Lung (tissue), 11 donors: ENCODE measurements at regions not wholly inside any gene's neighbourhood (a gene's known extent, or its start where the extent isn't known, plus 50 kb on each side); places are given as distances from the start of the nearest gene placed in this dataset.
"Not testable (repeated sequence)": the region's sequence is repeated elsewhere in the genome, so short reads cannot be mapped to it uniquely, and the experiment has no call there.

Experiments used
- ATAC-seq: fragments of 200-7000 bp; cut with Tn5 transposase; one replicate; pipeline ENCODE4 v1.9.1; 2020; ENCODE audit warnings: moderate number of reproducible peaks; ENCODE audit not compliant: insufficient read depth, low FRiP score
- DNase-seq, 3 donors: peaks; one replicate each; pipeline ENCODE4 v3.0.0-alpha.2; 2013 to 2017
- H3K27ac ChIP-seq, 2 donors: one replicate each; pipeline ENCODE4 v1.5.1; 2013; ENCODE audit warnings: mild to moderate bottlenecking in 2 of 2, moderate library complexity in 2 of 2, control low read depth in 1 of 2, inconsistent platforms in 1 of 2, low read depth in 1 of 2, low read length in 1 of 2
- H3K27me3 ChIP-seq, 3 donors: one replicate each; pipeline ENCODE4 v1.5.1; 2013; ENCODE audit warnings: low read length in 2 of 3; ENCODE audit not compliant: control insufficient read depth in 3 of 3, insufficient read depth in 3 of 3
- H3K36me3 ChIP-seq, 4 donors: one replicate each; pipeline ENCODE4 v1.5.1; 2013; ENCODE audit warnings: low read length in 4 of 4, mild to moderate bottlenecking in 1 of 4, moderate library complexity in 1 of 4; ENCODE audit not compliant: control insufficient read depth in 4 of 4, insufficient read depth in 4 of 4
- H3K4me1 ChIP-seq, 5 donors: one replicate each; pipeline ENCODE4 v1.5.1; 2013; ENCODE audit warnings: low read length in 5 of 5, mild to moderate bottlenecking in 2 of 5, moderate library complexity in 1 of 5; ENCODE audit not compliant: control insufficient read depth in 5 of 5, insufficient read depth in 5 of 5
- H3K4me3 ChIP-seq: one replicate; pipeline ENCODE4 v1.5.1; 2013; ENCODE audit warnings: mild to moderate bottlenecking, control low read depth, moderate library complexity
- H3K9ac ChIP-seq, 2 donors: one replicate each; pipeline ENCODE4 v1.5.1; 2013; ENCODE audit warnings: low read length in 2 of 2, control low read depth in 1 of 2; ENCODE audit not compliant: insufficient read depth in 1 of 2
- H3K9me3 ChIP-seq, 4 donors: one replicate each; pipeline ENCODE4 v1.5.1; 2013; ENCODE audit warnings: low read length in 3 of 4, mild to moderate bottlenecking in 1 of 4, moderate library complexity in 1 of 4; ENCODE audit not compliant: control insufficient read depth in 4 of 4, insufficient read depth in 3 of 4
- CTCF ChIP-seq: IDR thresholded peaks from 2 replicates; pipeline ENCODE4 v1.5.1; 2012; ENCODE audit warnings: mild to moderate bottlenecking; ENCODE audit errors: control extremely low read depth, extremely low read depth
- WGBS, 2 donors: extraction: QIAGEN DNeasy Blood & Tissue Kit; methylation state at CpG; one replicate each; pipeline ENCODE4 v1.1.7; 2013; 5-methylcytosine and 5-hydroxymethylcytosine counted together
- donor health status: control.
- donor health status: control.
- donor health status: Bipolar disorder and iron deficiency.
- donor health status: healthy.
- donor health status: DM: yes; HTN: yes; CAD: no.

GRCh38 chr4:189660722-189661360 lies 279.8 kb upstream of the FRG1 start:
- Histone ChIP-seq H3K36me3 (no peaks in the 10 kb centered on the region), H3K9me3 (peaks cover 0 to 3% (median 0%) of the 10 kb centered on the region in 4 donors), H3K9ac (no peak overlapping the region), H3K4me1 (peaks cover 0 to 13% (median 0%) of the 10 kb centered on the region in 5 donors), H3K27me3 (no peaks in the 10 kb centered on the region), H3K4me3 (no peak overlapping the region), H3K27ac (no peak overlapping the region)
- DNase-seq (peak; percentile 29 to 67 (median 38)), ATAC-seq (no peak)
- TF ChIP-seq CTCF, result no peak
- 69 to 72% methylated on average over 16 of the region's 16 CpGs for WGBS, 2 donors

GRCh38 chr4:189664693-189665250 lies 275.9 kb upstream of the FRG1 start:
- Histone ChIP-seq H3K4me3 (no peak overlapping the region), H3K27me3 (no peaks in the 10 kb centered on the region), H3K36me3 (no peaks in the 10 kb centered on the region), H3K9ac (no peak overlapping the region), H3K9me3 (peaks cover 0 to 3% (median 0%) of the 10 kb centered on the region in 4 donors), H3K4me1 (peaks cover 0 to 10% (median 0%) of the 10 kb centered on the region in 5 donors), H3K27ac (no peak overlapping the region)
- ATAC-seq (no peak), DNase-seq (no peak)
- WGBS, 2 donors, result 92 to 99% methylated on average over 26 to 27 of the region's 27 CpGs
- TF ChIP-seq CTCF, result no peak

- not testable (repeated sequence) for H3K4me1 ChIP-seq, H3K9ac ChIP-seq, H3K27ac ChIP-seq, H3K4me3 ChIP-seq, ATAC-seq, H3K36me3 ChIP-seq, H3K27me3 ChIP-seq, H3K9me3 ChIP-seq
- DNase-seq, result peak in 2 of 3 donors; percentile 87 to 89
- 51 to 62% methylated on average over 2 of the region's 2 CpGs for WGBS, 2 donors
These were observed 274.9 kb upstream of the FRG1 start for GRCh38 chr4:189665712-189666305.

- not testable (repeated sequence) for H3K4me1 ChIP-seq, ATAC-seq, H3K27me3 ChIP-seq, H3K36me3 ChIP-seq, H3K9ac ChIP-seq, H3K9me3 ChIP-seq, H3K27ac ChIP-seq, H3K4me3 ChIP-seq
- DNase-seq, result peak; percentile 61 to 79 (median 76)
- no CpG with 5 or more reads among the region's 1 CpG for WGBS, 2 donors
These were observed 273.3 kb upstream of the FRG1 start for GRCh38 chr4:189667386-189667785.

- WGBS, 2 donors, result no CpG with 5 or more reads among the region's 8 CpGs
- not testable (repeated sequence) for H3K9me3 ChIP-seq, H3K4me3 ChIP-seq, H3K9ac ChIP-seq, DNase-seq, ATAC-seq, H3K27me3 ChIP-seq, H3K36me3 ChIP-seq, H3K4me1 ChIP-seq, H3K27ac ChIP-seq
These were observed 242.9 kb upstream of the FRG1 start for GRCh38 chr4:189697675-189698245.

GRCh38 chr4:189703000-189703399 lies 237.7 kb upstream of the FRG1 start:
- not testable (repeated sequence) for H3K36me3 ChIP-seq, H3K4me1 ChIP-seq, H3K27ac ChIP-seq, H3K27me3 ChIP-seq, H3K9ac ChIP-seq, H3K4me3 ChIP-seq, DNase-seq, H3K9me3 ChIP-seq, ATAC-seq
- WGBS, 2 donors, result 88 to 89% methylated on average over 3 of the region's 3 CpGs
